ENCODE measurements at regions not wholly inside any gene's neighbourhood (a gene's known extent, or its start where the extent isn't known, plus 50 kb on each side); places are given as distances from the start of the nearest gene placed in this dataset.

GRCh38 chr2:16326711-16327300 lies 338.8 kb downstream of the CYRIA start:
- no peak for TF ChIP-seq POLR2A (IDR thresholded peaks at IDR 0.05)
- no peak for TF ChIP-seq CTCF (IDR thresholded peaks at IDR 0.05)
